GM12892 (cell line): ENCODE measurements at regions not wholly inside any gene's neighbourhood (a gene's known extent, or its start where the extent isn't known, plus 50 kb on each side); places are given as distances from the start of the nearest gene placed in this dataset.

Experiments
- POLR2A ChIP-seq: IDR thresholded peaks from 2 replicates; pipeline ENCODE4 v1.6.1; 2011; ENCODE audit warnings: low read depth, low read length, control low read depth
- POLR2AphosphoS5 ChIP-seq: IDR thresholded peaks from 2 replicates; pipeline ENCODE4 v1.6.1; 2011; ENCODE audit warnings: low read depth, low read length, control low read depth
- TAF1 ChIP-seq: IDR thresholded peaks from 2 replicates; pipeline ENCODE4 v1.6.1; 2011; ENCODE audit warnings: low read depth, mild to moderate bottlenecking, control low read depth, low read length, borderline replicate concordance

- TF ChIP-seq POLR2AphosphoS5, result no peak
- TF ChIP-seq POLR2A, result no peak
- TF ChIP-seq TAF1, result no peak
Measured at GRCh38 chr2:239765911-239766310, 259.2 kb downstream of the NDUFA10 start.
